ENCODE measurements at regions not wholly inside any gene's neighbourhood (a gene's known extent, or its start where the extent isn't known, plus 50 kb on each side); places are given as distances from the start of the nearest gene placed in this dataset.

GRCh38 chr6:134506162-134506561, 188.2 kb upstream of the SGK1 start:
- Histone ChIP-seq H3K36me3 (ENCODE audit: control insufficient read depth in 5 of 5, insufficient read depth in 5 of 5, low read length in 5 of 5) (no peaks in the 10 kb centered on the region), H3K27ac (ENCODE audit: low read depth, low read length) (no peak overlapping the region), H3K27me3 (ENCODE audit: control insufficient read depth in 5 of 5, insufficient read depth in 4 of 5, low read length in 5 of 5) (no peaks in the 10 kb centered on the region)

GRCh38 chr6:134503585-134504281, 185.8 kb upstream of the SGK1 start:
- H3K27ac ChIP-seq (ENCODE audit: low read depth, low read length), result no peak overlapping the region

More at GRCh38 chr6:134506162-134506561, 188.2 kb upstream of the SGK1 start:
- Histone ChIP-seq H3K9ac (ENCODE audit: low read length in 5 of 5) (no peak overlapping the region), H3K4me1 (ENCODE audit: control insufficient read depth in 5 of 5, insufficient read depth in 5 of 5, low read length in 5 of 5) (peaks cover 0 to 24% (median 16%) of the 10 kb centered on the region in 5 donors), H3K9me3 (ENCODE audit: control insufficient read depth in 5 of 5, low read length in 5 of 5) (no peaks in the 10 kb centered on the region), H3K4me3 (ENCODE audit: low read depth in 1 of 5, low read length in 5 of 5) (no peak overlapping the region)

DNA sequence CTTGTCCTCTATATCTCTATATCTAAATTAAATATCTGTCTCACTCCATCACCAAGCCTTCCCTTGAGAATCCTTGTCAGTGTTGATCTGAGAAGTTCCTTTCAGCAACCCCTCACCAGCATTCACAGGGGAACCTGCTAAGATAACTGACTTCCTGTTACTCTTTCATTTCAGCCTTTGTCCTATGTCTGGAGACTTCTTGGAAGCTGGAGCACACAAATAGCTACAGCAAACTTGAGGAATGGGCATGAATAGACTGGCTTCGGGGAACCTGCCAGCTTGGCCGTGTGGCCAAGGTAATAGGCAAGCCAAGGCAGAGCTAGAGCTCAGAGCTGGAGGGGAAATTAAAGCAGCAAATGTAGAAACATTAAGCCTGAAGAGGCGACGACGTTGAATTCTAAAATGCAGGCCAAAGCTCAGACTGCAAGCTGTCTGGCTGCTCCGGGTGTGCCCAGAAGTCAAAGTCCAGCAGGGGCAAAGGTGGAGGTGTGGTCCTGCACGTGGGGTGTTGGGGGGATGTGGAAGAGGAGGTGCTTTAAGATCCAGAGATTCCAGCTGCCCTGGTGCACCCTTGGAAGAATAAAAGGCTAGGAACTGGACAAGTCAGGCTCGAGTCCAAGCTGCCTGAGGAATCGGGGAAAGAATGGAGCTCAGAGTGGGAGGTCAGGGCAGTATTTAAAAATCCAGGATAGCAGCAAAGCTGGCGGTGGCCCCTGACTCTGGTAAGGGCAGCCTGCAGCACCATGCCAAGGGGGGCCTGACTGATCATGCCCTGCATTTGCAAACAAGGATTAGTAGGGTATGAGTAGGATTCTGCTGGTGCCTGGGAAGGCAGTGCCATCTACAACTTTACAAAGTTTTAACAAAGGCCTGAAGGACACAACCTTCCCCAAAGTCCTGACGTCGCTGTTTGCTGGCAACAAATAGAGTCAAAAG, 185.0 kb upstream of the SGK1 start:
- Histone ChIP-seq H3K27ac (ENCODE audit: low read depth, low read length) (no peak overlapping the region), H3K4me1 (ENCODE audit: control insufficient read depth in 5 of 5, insufficient read depth in 5 of 5, low read length in 5 of 5) (peaks cover 0 to 16% (median 14%) of the 10 kb centered on the region in 5 donors), H3K9me3 (ENCODE audit: control insufficient read depth in 5 of 5, low read length in 5 of 5) (no peaks in the 10 kb centered on the region), H3K27me3 (ENCODE audit: control insufficient read depth in 5 of 5, insufficient read depth in 4 of 5, low read length in 5 of 5) (no peaks in the 10 kb centered on the region), H3K36me3 (ENCODE audit: control insufficient read depth in 5 of 5, insufficient read depth in 5 of 5, low read length in 5 of 5) (no peaks in the 10 kb centered on the region), H3K4me3 (ENCODE audit: low read depth in 1 of 5, low read length in 5 of 5) (no peak overlapping the region), H3K9ac (ENCODE audit: low read length in 5 of 5) (peak overlapping the region in 1 of 5 donors; percentile 52)

More at GRCh38 chr6:134503585-134504281, 185.8 kb upstream of the SGK1 start:
- H3K27me3 ChIP-seq (ENCODE audit: control insufficient read depth in 5 of 5, insufficient read depth in 4 of 5, low read length in 5 of 5), result no peaks in the 10 kb centered on the region
- peaks cover 0 to 16% (median 14%) of the 10 kb centered on the region in 5 donors for H3K4me1 ChIP-seq (ENCODE audit: control insufficient read depth in 5 of 5, insufficient read depth in 5 of 5, low read length in 5 of 5)
- H3K9me3 ChIP-seq (ENCODE audit: control insufficient read depth in 5 of 5, low read length in 5 of 5), result no peaks in the 10 kb centered on the region
- H3K9ac ChIP-seq (ENCODE audit: low read length in 5 of 5), result no peak overlapping the region
- H3K4me3 ChIP-seq (ENCODE audit: low read depth in 1 of 5, low read length in 5 of 5), result no peak overlapping the region
- no peaks in the 10 kb centered on the region for H3K36me3 ChIP-seq (ENCODE audit: control insufficient read depth in 5 of 5, insufficient read depth in 5 of 5, low read length in 5 of 5)

- Histone ChIP-seq H3K9ac (ENCODE audit: low read length in 5 of 5) (no peak overlapping the region), H3K27me3 (ENCODE audit: control insufficient read depth in 5 of 5, insufficient read depth in 4 of 5, low read length in 5 of 5) (no peaks in the 10 kb centered on the region), H3K4me1 (ENCODE audit: control insufficient read depth in 5 of 5, insufficient read depth in 5 of 5, low read length in 5 of 5) (peaks cover 0 to 5% (median 3%) of the 10 kb centered on the region in 5 donors), H3K27ac (ENCODE audit: low read depth, low read length) (no peak overlapping the region), H3K36me3 (ENCODE audit: control insufficient read depth in 5 of 5, insufficient read depth in 5 of 5, low read length in 5 of 5) (no peaks in the 10 kb centered on the region), H3K9me3 (ENCODE audit: control insufficient read depth in 5 of 5, low read length in 5 of 5) (no peaks in the 10 kb centered on the region), H3K4me3 (ENCODE audit: low read depth in 1 of 5, low read length in 5 of 5) (no peak overlapping the region)
Measured at GRCh38 chr6:134495890-134496248, 178.0 kb upstream of the SGK1 start.

GRCh38 chr6:134495203-134495889, 177.4 kb upstream of the SGK1 start:
- no peaks in the 10 kb centered on the region for H3K9me3 ChIP-seq (ENCODE audit: control insufficient read depth in 5 of 5, low read length in 5 of 5)
- no peaks in the 10 kb centered on the region for H3K36me3 ChIP-seq (ENCODE audit: control insufficient read depth in 5 of 5, insufficient read depth in 5 of 5, low read length in 5 of 5)
- peaks cover 0 to 5% (median 3%) of the 10 kb centered on the region in 5 donors for H3K4me1 ChIP-seq (ENCODE audit: control insufficient read depth in 5 of 5, insufficient read depth in 5 of 5, low read length in 5 of 5)
- H3K27me3 ChIP-seq (ENCODE audit: control insufficient read depth in 5 of 5, insufficient read depth in 4 of 5, low read length in 5 of 5), result no peaks in the 10 kb centered on the region
- H3K27ac ChIP-seq (ENCODE audit: low read depth, low read length), result no peak overlapping the region
- no peak overlapping the region for H3K9ac ChIP-seq (ENCODE audit: low read length in 5 of 5)
- H3K4me3 ChIP-seq (ENCODE audit: low read depth in 1 of 5, low read length in 5 of 5), result no peak overlapping the region

- no peak overlapping the region for H3K9ac ChIP-seq (ENCODE audit: low read length in 5 of 5)
- H3K9me3 ChIP-seq (ENCODE audit: control insufficient read depth in 5 of 5, low read length in 5 of 5), result no peaks in the 10 kb centered on the region
- no peaks in the 10 kb centered on the region for H3K36me3 ChIP-seq (ENCODE audit: control insufficient read depth in 5 of 5, insufficient read depth in 5 of 5, low read length in 5 of 5)
- H3K4me3 ChIP-seq (ENCODE audit: low read depth in 1 of 5, low read length in 5 of 5), result no peak overlapping the region
- peaks cover 0 to 5% (median 3%) of the 10 kb centered on the region in 5 donors for H3K4me1 ChIP-seq (ENCODE audit: control insufficient read depth in 5 of 5, insufficient read depth in 5 of 5, low read length in 5 of 5)
- no peak overlapping the region for H3K27ac ChIP-seq (ENCODE audit: low read depth, low read length)
- no peaks in the 10 kb centered on the region for H3K27me3 ChIP-seq (ENCODE audit: control insufficient read depth in 5 of 5, insufficient read depth in 4 of 5, low read length in 5 of 5)
Measured at GRCh38 chr6:134493789-134494188, 175.9 kb upstream of the SGK1 start.

GRCh38 chr6:134491477-134491876, 173.6 kb upstream of the SGK1 start:
- H3K9ac ChIP-seq (ENCODE audit: low read length in 5 of 5), result no peak overlapping the region
- H3K27me3 ChIP-seq (ENCODE audit: control insufficient read depth in 5 of 5, insufficient read depth in 4 of 5, low read length in 5 of 5), result no peaks in the 10 kb centered on the region
- H3K9me3 ChIP-seq (ENCODE audit: control insufficient read depth in 5 of 5, low read length in 5 of 5), result no peaks in the 10 kb centered on the region
- no peak overlapping the region for H3K27ac ChIP-seq (ENCODE audit: low read depth, low read length)
- H3K36me3 ChIP-seq (ENCODE audit: control insufficient read depth in 5 of 5, insufficient read depth in 5 of 5, low read length in 5 of 5), result no peaks in the 10 kb centered on the region
- no peak overlapping the region for H3K4me3 ChIP-seq (ENCODE audit: low read depth in 1 of 5, low read length in 5 of 5)
- peaks cover 0 to 5% (median 3%) of the 10 kb centered on the region in 5 donors for H3K4me1 ChIP-seq (ENCODE audit: control insufficient read depth in 5 of 5, insufficient read depth in 5 of 5, low read length in 5 of 5)

DNA sequence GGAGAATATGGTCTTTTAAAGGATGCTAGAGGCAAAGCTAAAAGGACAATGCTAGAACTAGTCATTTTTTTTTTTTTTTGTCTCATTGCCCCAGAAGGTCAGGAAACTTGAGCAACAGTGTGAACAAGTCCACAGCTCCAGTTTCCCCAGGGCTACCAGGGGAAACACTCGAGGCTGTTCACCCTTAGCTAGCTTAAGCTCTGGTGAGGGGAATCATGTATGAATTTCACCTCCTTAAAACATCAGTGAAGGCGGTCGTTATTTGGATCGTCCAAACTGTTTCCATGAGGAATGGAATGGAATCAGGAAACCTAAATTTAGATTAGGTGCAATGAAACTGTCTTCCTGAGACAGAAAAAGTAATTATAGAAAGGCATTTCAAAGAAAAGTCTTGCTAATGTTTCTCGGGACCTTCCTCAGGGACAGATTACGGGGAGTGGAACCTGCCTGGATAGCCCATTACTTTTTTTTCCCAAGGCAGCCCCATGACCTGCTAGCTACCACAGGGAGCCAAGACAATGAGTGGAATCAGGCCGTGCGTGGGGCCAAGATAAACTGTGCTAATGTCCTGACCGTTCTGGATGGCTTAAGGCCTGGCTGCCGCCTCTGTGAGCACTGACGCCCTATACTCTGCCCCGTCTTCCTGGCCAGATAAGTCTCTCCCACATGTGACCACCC, 164.8 kb upstream of the SGK1 start:
- H3K9ac ChIP-seq (ENCODE audit: low read length in 5 of 5), result no peak overlapping the region
- H3K27me3 ChIP-seq (ENCODE audit: control insufficient read depth in 5 of 5, insufficient read depth in 4 of 5, low read length in 5 of 5), result no peaks in the 10 kb centered on the region
- H3K27ac ChIP-seq (ENCODE audit: low read depth, low read length), result no peak overlapping the region
- H3K36me3 ChIP-seq (ENCODE audit: control insufficient read depth in 5 of 5, insufficient read depth in 5 of 5, low read length in 5 of 5), result no peaks in the 10 kb centered on the region
- H3K4me1 ChIP-seq (ENCODE audit: control insufficient read depth in 5 of 5, insufficient read depth in 5 of 5, low read length in 5 of 5), result peaks cover 0 to 19% (median 0%) of the 10 kb centered on the region in 5 donors
- H3K4me3 ChIP-seq (ENCODE audit: low read depth in 1 of 5, low read length in 5 of 5), result no peak overlapping the region
- no peaks in the 10 kb centered on the region for H3K9me3 ChIP-seq (ENCODE audit: control insufficient read depth in 5 of 5, low read length in 5 of 5)

DNA sequence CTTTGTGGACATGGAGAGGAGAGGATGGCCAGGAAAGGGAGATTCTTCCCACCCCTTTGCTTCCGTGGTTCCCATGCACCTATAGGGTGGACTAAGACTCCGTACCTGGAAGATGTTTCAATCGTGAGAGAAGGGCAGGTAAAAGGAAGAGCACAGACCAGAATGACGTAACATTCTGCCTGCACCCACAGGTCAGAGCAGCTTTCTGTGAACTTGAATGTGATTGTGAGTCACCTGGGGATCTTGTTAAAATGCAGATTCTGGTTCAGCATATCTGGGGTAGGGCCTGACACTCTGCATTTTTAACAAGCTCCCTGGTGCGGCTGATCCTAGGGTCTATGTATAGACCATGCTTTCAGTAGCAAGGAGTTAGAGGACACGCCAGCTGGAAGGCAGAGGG, 164.1 kb upstream of the SGK1 start:
- H3K9me3 ChIP-seq (ENCODE audit: control insufficient read depth in 5 of 5, low read length in 5 of 5), result no peaks in the 10 kb centered on the region
- no peak overlapping the region for H3K4me3 ChIP-seq (ENCODE audit: low read depth in 1 of 5, low read length in 5 of 5)
- peaks cover 0 to 19% (median 0%) of the 10 kb centered on the region in 5 donors for H3K4me1 ChIP-seq (ENCODE audit: control insufficient read depth in 5 of 5, insufficient read depth in 5 of 5, low read length in 5 of 5)
- no peak overlapping the region for H3K9ac ChIP-seq (ENCODE audit: low read length in 5 of 5)
- no peaks in the 10 kb centered on the region for H3K27me3 ChIP-seq (ENCODE audit: control insufficient read depth in 5 of 5, insufficient read depth in 4 of 5, low read length in 5 of 5)
- no peak overlapping the region for H3K27ac ChIP-seq (ENCODE audit: low read depth, low read length)
- no peaks in the 10 kb centered on the region for H3K36me3 ChIP-seq (ENCODE audit: control insufficient read depth in 5 of 5, insufficient read depth in 5 of 5, low read length in 5 of 5)

Data from subcutaneous abdominal adipose tissue (tissue), 5 donors.